ENCODE measurements at regions not wholly inside any gene's neighbourhood (a gene's known extent, or its start where the extent isn't known, plus 50 kb on each side); places are given as distances from the start of the nearest gene placed in this dataset.

DNA sequence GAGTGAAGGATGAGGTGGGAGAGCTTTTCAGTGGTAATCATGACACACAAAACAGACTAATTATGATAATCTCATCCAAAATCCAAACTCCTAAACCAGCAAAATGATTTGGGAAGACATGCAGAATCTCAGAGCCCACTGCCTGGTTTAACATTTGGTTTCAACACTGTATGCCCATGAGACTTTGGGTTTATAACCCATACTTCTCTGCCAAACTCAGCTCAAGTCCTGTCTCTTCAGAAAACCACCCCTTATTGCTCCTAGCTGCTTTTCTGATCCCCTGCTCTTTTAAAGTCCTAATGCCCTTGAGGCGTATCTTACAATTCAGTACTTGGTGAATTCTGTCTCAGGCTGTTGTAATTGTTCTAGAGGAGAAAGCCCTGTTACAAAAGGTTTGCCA, 593.0 kb upstream of the ID2 start:
- Histone ChIP-seq H3K4me3 (IDR thresholded peaks at IDR 0.05; ENCODE audit: insufficient read depth, low read depth, low read length) (no peak overlapping the region), H2AFZ (ENCODE audit: low read depth) (no peak overlapping the region), H3K36me3 (ENCODE audit: insufficient read depth) (no peaks in the 10 kb centered on the region), H4K20me1 (ENCODE audit: insufficient read depth) (no peaks in the 10 kb centered on the region), H3K79me2 (ENCODE audit: insufficient read depth, low read depth) (no peaks in the 10 kb centered on the region), H3K4me1 (ENCODE audit: low read depth, poor library complexity, severe bottlenecking) (no peaks in the 10 kb centered on the region), H3K27me3 (ENCODE audit: insufficient read depth, low read depth) (no peaks in the 10 kb centered on the region), H3K9ac (no peak overlapping the region), H3K4me2 (no peak overlapping the region), H3K27ac (no peak overlapping the region)
- TF ChIP-seq, protein P1, sequence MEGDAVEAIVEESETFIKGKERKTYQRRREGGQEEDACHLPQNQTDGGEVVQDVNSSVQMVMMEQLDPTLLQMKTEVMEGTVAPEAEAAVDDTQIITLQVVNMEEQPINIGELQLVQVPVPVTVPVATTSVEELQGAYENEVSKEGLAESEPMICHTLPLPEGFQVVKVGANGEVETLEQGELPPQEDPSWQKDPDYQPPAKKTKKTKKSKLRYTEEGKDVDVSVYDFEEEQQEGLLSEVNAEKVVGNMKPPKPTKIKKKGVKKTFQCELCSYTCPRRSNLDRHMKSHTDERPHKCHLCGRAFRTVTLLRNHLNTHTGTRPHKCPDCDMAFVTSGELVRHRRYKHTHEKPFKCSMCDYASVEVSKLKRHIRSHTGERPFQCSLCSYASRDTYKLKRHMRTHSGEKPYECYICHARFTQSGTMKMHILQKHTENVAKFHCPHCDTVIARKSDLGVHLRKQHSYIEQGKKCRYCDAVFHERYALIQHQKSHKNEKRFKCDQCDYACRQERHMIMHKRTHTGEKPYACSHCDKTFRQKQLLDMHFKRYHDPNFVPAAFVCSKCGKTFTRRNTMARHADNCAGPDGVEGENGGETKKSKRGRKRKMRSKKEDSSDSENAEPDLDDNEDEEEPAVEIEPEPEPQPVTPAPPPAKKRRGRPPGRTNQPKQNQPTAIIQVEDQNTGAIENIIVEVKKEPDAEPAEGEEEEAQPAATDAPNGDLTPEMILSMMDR (conservative IDR thresholded peaks at IDR 0.05; ENCODE audit: low read depth, low read length) = no peak

DNA sequence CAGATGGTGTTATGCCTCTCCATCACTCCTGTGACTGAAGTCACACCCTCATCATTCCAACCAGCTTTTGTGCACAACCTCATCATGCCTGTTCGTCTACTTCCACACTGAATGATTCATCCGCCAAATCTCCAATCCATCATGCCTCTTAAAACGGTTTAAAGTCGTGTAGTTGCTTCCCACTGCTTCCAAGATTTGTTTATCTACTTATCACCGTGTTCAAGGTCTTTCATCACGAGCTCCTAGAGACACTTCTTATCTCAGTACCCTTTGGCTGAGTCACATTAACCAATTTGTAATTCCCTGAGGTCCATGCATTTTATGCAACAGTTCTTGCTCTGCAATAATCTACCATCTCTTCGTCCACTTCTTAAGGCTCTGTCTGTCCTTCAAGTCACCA, 592.3 kb upstream of the ID2 start:
- H3K4me1 ChIP-seq (ENCODE audit: low read depth, poor library complexity, severe bottlenecking) = no peaks in the 10 kb centered on the region
- no peaks in the 10 kb centered on the region for H4K20me1 ChIP-seq (ENCODE audit: insufficient read depth)
- H3K4me2 ChIP-seq = no peak overlapping the region
- TF ChIP-seq, protein P1 (conservative IDR thresholded peaks at IDR 0.05; ENCODE audit: low read depth, low read length) = no peak
- H3K36me3 ChIP-seq (ENCODE audit: insufficient read depth) = no peaks in the 10 kb centered on the region
- no peaks in the 10 kb centered on the region for H3K79me2 ChIP-seq (ENCODE audit: insufficient read depth, low read depth)
- H3K27me3 ChIP-seq (ENCODE audit: insufficient read depth, low read depth) = no peaks in the 10 kb centered on the region
- H3K9ac ChIP-seq = no peak overlapping the region
- H3K4me3 ChIP-seq (IDR thresholded peaks at IDR 0.05; ENCODE audit: insufficient read depth, low read depth, low read length) = no peak overlapping the region
- H2AFZ ChIP-seq (ENCODE audit: low read depth) = no peak overlapping the region
- no peak overlapping the region for H3K27ac ChIP-seq

DNA sequence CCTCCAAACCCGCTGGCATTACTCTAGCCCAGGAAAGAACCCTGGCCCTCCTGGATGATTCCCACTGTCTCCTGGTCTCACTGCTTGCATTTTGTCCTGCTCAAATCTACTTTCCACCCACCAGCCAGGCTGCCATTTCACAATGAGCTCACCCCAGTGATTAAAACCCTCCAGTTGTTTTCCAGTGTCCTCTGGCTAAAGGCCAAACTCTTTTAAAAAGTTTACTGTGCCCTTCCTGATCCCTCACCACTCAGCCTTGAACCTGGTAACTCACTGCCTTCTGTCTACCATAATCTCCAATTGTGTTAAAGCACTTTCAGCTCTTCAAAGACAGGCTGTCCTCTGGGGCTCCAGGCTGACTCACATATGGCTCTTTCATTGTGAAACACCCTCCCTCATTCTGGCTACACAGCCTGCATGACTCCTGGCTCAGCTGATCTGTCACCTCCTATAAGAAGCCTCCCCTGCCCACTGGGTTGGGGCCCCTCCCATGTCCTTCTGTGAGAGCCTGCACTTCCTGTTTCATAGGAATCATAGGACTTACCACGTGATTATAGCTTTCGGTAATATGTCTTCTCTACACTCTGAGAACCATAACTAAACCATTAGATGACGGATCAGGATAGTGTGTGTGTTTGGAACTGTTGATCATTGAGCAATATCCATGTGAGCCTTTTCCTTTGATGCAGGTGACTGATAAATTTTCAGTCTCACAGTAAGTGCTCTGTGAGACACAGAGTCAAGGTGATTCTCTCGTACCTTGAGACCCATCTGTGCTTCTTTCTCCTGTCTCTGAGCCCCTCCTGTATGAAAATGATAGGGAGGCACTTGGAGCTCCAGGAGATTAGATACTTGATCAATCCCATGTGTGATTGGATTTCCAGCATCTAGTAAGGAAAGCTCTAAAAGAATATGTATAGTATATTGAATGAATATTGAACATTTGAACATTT, 590.8 kb upstream of the ID2 start:
- Histone ChIP-seq H3K4me3 (IDR thresholded peaks at IDR 0.05; ENCODE audit: insufficient read depth, low read depth, low read length) (no peak overlapping the region), H3K9ac (no peak overlapping the region), H3K4me1 (ENCODE audit: low read depth, poor library complexity, severe bottlenecking) (no peaks in the 10 kb centered on the region), H3K27me3 (ENCODE audit: insufficient read depth, low read depth) (no peaks in the 10 kb centered on the region), H4K20me1 (ENCODE audit: insufficient read depth) (no peaks in the 10 kb centered on the region), H3K27ac (no peak overlapping the region), H2AFZ (ENCODE audit: low read depth) (no peak overlapping the region), H3K36me3 (ENCODE audit: insufficient read depth) (no peaks in the 10 kb centered on the region), H3K79me2 (ENCODE audit: insufficient read depth, low read depth) (no peaks in the 10 kb centered on the region), H3K4me2 (no peak overlapping the region)
- TF ChIP-seq, protein P1 (conservative IDR thresholded peaks at IDR 0.05; ENCODE audit: low read depth, low read length) = no peak

DNA sequence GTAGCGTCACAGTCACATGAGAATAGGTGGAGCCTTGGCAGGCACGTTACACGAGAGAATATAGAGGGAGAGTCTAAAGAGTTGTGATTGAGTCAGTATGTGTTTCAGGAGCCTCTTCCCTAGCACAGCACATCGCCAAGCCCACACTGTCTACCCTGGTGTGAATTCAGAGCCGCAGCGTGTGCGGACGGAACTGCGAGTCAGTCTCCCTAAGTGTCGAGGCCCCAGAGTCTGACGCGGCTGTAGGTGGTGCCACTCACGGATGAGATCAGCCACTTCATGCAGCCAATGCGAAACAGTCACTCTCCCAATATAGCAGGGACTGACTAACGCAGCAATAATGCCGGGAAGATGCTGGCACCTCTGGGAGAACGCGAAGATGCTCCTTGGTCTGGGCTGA, 587.3 kb upstream of the ID2 start:
- Histone ChIP-seq H3K79me2 (ENCODE audit: insufficient read depth, low read depth) (no peaks in the 10 kb centered on the region), H2AFZ (ENCODE audit: low read depth) (no peak overlapping the region), H4K20me1 (ENCODE audit: insufficient read depth) (no peaks in the 10 kb centered on the region), H3K4me3 (IDR thresholded peaks at IDR 0.05; ENCODE audit: insufficient read depth, low read depth, low read length) (no peak overlapping the region), H3K9ac (no peak overlapping the region), H3K4me1 (ENCODE audit: low read depth, poor library complexity, severe bottlenecking) (no peaks in the 10 kb centered on the region), H3K4me2 (no peak overlapping the region), H3K27me3 (ENCODE audit: insufficient read depth, low read depth) (no peaks in the 10 kb centered on the region), H3K36me3 (ENCODE audit: insufficient read depth) (no peaks in the 10 kb centered on the region), H3K27ac (no peak overlapping the region)
- TF ChIP-seq, protein P1 (conservative IDR thresholded peaks at IDR 0.05; ENCODE audit: low read depth, low read length) = no peak

Data from KMS-11 (cell line).